Tibial nerve (tissue), 3 donors: ENCODE measurements at regions not wholly inside any gene's neighbourhood (a gene's known extent, or its start where the extent isn't known, plus 50 kb on each side); places are given as distances from the start of the nearest gene placed in this dataset.

Experiments
- POLR2A ChIP-seq, 2 donors: fragments of 450-650 bp; IDR thresholded peaks; one replicate each; pipeline ENCODE4 v1.6.1; 2017; ENCODE audit warnings: antibody characterized with exemption in 2 of 2, mild to moderate bottlenecking in 2 of 2, moderate library complexity in 2 of 2
- TF ChIP-seq, protein P1 (sequence below), 5 experiments: fragments of 200-600 bp in 3 of 5; fragments of 450-650 bp in 2 of 5; sonication (generic) in 3 of 5; IDR thresholded peaks; one replicate each; pipeline ENCODE4 v1.5.1; 2016 to 2019; ENCODE audit warnings: antibody characterized with exemption in 5 of 5, mild to moderate bottlenecking in 3 of 5, moderate library complexity in 2 of 5

DNA sequence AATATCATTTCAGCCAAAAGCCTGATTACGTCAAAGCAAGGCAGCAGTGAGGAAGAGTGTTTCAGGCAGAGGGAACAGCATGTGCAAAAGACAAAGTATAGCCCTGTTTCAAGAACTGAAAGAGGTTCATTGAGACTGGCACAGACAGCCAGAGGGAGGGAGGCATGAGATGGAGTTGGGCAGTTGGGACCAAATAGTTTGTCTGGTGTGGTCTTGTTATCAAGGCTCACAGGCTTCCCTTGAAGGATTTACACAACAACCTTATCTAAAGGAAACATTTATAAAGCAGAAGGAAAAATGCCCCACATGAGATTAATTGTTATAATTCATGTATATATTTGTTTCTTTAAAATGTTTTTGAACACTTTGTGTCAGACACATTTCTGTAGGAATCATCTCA, 253.3 kb downstream of the DMAC1 start:
- TF ChIP-seq, protein P1, sequence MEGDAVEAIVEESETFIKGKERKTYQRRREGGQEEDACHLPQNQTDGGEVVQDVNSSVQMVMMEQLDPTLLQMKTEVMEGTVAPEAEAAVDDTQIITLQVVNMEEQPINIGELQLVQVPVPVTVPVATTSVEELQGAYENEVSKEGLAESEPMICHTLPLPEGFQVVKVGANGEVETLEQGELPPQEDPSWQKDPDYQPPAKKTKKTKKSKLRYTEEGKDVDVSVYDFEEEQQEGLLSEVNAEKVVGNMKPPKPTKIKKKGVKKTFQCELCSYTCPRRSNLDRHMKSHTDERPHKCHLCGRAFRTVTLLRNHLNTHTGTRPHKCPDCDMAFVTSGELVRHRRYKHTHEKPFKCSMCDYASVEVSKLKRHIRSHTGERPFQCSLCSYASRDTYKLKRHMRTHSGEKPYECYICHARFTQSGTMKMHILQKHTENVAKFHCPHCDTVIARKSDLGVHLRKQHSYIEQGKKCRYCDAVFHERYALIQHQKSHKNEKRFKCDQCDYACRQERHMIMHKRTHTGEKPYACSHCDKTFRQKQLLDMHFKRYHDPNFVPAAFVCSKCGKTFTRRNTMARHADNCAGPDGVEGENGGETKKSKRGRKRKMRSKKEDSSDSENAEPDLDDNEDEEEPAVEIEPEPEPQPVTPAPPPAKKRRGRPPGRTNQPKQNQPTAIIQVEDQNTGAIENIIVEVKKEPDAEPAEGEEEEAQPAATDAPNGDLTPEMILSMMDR (IDR thresholded peaks at IDR 0.05) = no peak
- TF ChIP-seq POLR2A (IDR thresholded peaks at IDR 0.05) = no peak
